NCI-H187 treated with DMSO at 0.1 percent for 48 hours (cell line): ENCODE measurements at regions not wholly inside any gene's neighbourhood (a gene's known extent, or its start where the extent isn't known, plus 50 kb on each side); places are given as distances from the start of the nearest gene placed in this dataset.

Experiments
- DNase-seq: peaks from one replicate; lab custom pipeline; 2025; lab: John Stamatoyannopoulos, UW

DNA sequence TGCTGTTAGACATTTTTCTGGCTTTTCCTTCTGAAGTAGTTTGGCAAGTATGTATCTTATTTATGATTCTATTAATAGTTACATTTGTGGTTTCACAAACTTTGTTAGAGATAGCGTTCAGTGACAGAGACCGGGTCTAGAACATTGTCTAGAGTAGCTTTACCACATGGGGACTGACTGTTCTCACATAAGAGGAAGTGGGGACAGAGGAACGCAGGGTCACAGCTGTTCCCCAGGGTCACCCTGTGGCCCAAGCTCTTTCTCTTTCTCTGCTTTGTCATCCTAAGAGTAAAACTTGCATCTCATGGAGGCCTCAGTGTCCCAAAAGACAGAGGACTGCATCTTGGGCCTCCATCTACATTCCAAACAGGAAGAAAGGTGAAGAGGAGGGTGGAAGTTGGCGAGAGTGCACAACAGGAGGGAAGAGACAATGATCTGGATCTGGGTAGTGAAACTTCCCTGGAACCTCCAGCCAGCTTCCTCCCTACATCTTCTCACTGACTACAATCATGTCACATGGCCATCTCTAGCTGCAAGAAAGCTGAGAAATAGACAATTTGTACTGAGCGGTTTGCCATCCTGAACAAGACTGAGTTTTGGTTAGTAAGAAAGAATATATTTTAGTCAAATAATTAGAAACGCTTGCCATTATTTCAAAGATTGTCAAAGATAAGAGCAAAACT is 645.8 kb upstream of the ARID1B start:
- no peak for DNase-seq

- no peak for DNase-seq
These were observed 650.6 kb upstream of the ARID1B start for GRCh38 chr6:156126535-156126934.

DNA sequence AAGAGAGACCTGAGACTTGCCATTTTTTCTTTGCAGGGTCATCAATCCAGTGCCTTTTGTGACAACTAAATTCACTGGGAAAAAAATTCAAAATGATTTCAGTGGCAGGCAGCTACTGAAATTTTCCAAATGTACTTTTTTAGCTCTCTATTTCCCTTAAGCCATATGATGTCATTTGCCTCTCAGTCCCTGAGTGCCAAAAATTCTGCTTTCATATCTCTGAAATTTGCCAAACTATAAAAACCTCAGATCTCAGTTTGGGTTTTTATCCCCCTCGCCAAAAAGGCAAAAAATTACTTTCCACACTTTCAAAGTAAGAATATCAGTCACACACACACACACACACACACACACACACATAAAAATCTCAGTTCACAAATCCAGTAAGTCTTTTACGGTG is 651.3 kb upstream of the ARID1B start:
- no peak for DNase-seq

DNA sequence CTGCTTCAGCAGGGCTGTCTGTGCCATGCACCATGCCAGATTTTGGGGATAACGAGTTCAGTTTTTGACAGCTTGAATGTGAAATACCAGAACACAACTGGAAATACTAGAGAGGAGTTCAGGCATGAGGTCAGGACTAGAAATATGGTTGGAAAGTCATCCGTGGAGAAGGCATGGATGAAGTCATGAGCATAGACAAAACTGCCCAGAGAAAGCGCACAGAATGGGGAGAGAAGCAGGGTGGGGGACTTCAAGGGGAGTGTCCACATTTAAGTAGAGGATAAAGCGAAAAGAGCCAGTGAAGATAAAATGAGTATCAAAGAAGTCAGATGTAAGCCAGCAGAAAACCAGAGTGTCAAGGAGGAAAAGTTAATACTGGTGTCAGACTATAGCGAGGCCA is 653.4 kb upstream of the ARID1B start:
- DNase-seq: no peak

GRCh38 chr6:156121973-156122372 is 655.2 kb upstream of the ARID1B start:
- DNase-seq: no peak

- DNase-seq: no peak
These were observed 658.9 kb upstream of the NOX3 start for GRCh38 chr6:156114541-156114940.

GRCh38 chr6:156113631-156114030 is 658.0 kb upstream of the NOX3 start:
- no peak for DNase-seq

DNA sequence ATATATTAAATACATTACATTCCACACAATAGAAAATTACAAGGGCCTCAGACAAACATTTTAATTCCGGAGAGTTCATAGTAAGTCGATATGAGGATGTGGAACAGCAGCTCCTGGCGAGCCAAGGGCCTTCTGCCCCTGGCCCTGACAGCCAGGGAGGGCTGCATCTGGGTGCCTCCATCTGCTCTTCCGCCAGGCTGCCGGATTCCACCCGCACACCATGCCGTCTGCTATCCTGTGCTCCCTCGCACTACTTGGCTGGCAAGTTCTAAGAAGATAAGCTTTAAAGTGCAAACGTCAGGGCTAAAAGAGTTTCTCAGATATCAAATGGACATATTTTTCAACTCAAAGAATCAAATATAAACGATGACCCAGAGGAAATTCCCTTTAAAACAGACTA is 656.3 kb upstream of the NOX3 start:
- no peak for DNase-seq

DNA sequence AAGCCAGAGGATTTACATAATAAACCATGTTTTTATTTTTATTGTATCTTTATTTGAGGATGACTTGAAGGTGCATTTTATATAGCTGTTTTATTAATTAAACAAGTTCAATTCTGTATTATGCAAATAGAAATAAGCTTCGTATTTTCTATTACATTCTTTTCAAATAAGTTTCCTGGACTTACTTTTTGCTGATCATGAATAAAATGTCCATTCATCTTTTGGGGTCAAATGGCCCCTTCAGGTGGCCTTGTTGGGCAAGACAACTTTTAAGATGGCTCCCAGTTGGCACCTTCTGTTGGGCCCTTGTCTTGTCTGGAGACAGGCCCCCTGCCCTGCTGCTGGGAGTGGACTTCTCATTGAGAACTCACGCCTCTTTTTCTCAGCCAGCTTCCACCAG is 654.6 kb upstream of the NOX3 start:
- no peak for DNase-seq

DNA sequence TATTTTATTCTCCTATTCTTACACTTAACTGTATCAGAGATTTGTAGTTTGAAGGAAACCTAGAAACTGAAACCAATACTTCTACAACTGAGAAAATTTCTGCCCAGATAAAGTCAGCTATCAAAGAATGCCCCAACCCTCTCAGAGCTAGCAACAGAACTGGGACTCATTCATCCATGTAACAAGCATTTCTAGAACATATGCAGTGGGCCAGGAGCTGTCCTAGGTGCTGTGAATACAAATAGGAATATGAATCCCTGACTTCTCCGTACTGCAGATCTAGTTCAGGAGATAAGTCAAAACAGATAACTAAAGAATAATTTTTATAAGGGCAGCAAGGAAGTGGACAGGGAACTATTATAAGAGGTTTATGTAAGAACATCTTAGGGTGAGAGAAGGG is 654.1 kb upstream of the NOX3 start:
- no peak for DNase-seq

DNA sequence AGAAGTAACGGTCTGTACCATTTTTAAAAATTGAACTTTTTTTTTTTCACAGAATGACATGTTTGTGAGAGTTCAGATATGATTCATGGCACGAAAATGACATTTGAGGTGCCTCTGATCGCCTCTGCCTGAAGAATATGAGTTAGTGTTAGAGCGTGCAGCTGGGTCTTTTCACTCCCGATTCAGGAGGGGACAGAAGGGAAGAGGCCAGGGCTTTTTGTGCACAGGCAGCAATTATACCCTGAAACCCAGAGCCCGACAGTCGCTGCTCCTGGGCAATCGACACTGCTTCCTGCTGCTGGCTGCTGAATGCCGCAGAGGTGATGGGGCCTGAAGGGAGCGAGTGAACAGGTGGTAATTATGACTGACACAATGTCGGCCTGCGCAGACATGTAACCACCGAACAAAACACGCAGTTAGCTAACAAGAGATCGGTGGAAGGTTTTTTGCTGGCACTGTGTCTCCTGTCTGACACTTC is 652.0 kb upstream of the NOX3 start:
- DNase-seq: no peak

DNA sequence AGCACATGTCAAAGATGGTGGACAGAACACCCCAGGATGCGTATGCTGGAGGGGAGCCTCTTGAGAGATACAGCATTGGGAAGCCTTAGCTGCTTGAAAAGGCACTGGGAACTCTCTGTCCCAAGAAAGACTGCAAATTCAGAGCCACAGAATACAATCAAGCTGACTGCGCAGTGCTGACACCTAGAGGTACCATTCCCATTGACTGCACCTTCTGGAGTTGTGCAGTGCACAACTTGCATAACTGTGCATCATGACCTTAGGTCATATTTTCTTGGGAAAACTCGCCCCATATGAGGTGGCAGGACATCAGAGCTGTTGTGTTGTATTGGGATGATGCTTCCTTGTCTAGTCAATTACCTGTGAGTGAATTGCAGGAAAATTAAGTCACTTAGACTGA is 646.5 kb upstream of the NOX3 start:
- DNase-seq: no peak

- DNase-seq: no peak
These were observed 643.2 kb upstream of the NOX3 start for GRCh38 chr6:156098839-156099238.

DNA sequence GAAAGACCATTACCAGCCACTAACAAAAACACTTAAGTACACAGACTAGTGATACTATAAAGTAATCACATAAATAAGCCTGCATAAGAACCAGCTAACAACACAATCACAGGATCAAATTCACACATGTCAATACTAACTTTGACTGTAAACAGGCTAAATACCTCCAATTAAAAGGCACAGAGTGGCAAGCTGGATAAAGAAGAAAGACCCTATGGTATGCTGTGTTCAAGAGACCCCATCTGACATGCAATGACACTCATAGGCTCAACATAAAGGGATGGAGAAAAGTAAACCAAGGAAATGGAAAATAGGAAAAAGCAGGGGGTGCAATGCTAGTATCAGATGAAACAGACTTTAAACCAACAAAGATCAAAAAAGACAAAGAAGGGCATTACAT is 631.8 kb upstream of the NOX3 start:
- DNase-seq: no peak

DNA sequence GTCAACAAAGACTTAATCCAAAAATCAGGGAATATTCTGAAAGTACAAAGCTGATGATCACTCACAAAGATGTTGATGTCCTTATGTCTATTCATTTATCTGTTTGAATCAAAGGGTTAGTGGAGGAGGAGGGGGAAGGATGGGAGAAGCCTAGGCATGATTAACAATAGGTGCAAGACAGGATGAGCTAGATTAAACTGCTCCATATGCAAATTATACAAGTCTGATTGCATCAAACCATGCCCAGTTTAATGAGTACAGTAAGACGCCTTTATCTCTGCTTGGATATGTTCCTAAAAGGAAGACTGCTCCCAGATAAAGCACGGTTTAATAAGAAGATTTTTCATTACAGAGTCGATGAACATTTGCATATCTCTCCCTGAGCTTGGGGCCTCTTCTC is 626.4 kb upstream of the NOX3 start:
- DNase-seq: no peak

GRCh38 chr6:156080371-156080770 is 624.7 kb upstream of the NOX3 start:
- no peak for DNase-seq

DNA sequence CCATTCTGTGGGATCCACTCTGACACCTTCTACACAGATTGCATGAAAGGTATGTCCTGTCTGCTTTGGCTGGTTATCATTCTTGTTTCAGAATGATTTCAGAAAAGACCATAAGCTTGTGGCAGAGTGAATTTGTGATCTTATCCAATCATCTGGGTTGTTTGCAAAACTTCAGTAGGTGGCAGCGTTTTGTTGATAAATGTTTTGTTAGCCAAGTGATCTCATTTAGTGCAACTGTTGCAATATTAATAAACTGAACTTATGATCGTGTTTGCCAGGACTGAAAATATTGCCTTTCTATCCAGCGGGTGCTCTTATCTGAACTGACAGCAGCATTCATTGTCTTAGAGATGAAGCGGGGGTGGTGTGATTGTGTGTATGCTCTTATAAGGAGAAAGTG is 613.2 kb upstream of the NOX3 start:
- no peak for DNase-seq

- no peak for DNase-seq
These were observed 610.2 kb upstream of the NOX3 start for GRCh38 chr6:156065849-156066248.

DNA sequence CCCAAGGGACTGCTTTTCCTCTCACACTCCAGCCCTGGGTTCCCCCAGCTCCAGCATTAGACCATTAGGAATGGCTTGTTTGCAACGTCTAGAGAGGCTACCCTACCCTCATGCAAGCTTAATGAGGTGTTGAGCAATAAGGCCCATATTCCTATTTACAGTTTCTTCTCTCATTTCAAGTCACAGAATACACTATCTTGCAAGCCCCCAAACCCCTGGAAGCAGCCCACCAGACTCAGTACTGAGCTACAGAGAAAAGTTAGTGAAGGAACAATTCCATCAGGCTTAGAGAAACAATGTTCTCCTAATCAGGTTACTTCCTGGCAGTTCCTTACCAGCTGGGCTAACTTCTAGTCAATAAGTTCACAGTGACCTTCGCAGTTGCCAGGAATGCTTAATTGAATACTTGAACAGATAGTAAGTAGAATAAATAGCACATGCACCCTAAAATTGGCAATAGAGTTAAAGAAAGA is 606.5 kb upstream of the NOX3 start:
- no peak for DNase-seq

GRCh38 chr6:156061465-156061864 is 605.8 kb upstream of the NOX3 start:
- no peak for DNase-seq

GRCh38 chr6:156060013-156060412 is 604.4 kb upstream of the NOX3 start:
- no peak for DNase-seq

- no peak for DNase-seq
These were observed 602.7 kb upstream of the NOX3 start for GRCh38 chr6:156058356-156058755.

DNA sequence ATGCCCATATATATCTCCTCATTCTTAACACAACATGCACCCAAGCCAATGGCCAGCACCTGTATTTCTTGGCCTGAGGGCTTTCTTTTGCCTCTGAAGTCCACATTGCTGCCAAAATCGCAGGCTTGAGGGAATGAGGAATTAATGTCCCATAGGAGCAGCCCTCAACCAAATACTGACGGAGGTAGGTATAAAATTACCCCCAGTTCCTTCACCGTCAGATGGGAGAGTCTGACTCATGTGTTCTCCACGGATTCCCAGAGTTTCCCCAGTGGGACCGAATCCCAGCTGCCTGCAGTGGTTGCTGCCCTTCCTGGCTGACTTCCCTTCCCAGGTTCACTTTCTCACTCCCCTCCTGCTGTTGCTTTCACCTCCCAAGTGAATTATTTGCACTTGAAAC is 602.2 kb upstream of the NOX3 start:
- no peak for DNase-seq

DNA sequence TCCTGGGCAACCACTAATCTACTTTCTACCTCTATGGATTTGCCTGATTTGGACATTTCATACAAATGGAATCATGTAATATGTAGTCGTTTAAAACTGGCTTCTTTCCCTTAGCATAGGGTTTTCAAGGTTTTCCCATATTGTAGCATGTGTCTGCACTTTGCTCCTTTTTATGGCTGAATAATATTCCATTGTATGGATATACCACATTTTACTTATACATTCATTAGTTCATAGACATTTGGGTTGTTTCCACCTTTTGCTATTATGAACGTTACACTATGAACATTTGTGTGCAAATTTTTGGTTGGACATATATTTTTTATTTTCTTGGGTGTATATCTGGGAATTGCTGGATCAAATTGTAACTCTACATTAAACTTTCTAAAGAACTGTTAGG is 600.4 kb upstream of the NOX3 start:
- DNase-seq: no peak
